AG10803 (cell line): ENCODE measurements at regions not wholly inside any gene's neighbourhood (a gene's known extent, or its start where the extent isn't known, plus 50 kb on each side); places are given as distances from the start of the nearest gene placed in this dataset.

Experiments used
- DNase-seq: peaks from one replicate; pipeline ENCODE4 v3.0.0; 2010; ENCODE audit warnings: low read depth
- H3K4me3 ChIP-seq: 2 replicates; pipeline ENCODE4 v1.5.1; 2011; ENCODE audit warnings: mild to moderate bottlenecking, low read length, control low read depth
- CTCF ChIP-seq: conservative IDR thresholded peaks from 2 replicates; pipeline ENCODE4 v1.5.1; 2011; ENCODE audit warnings: mild to moderate bottlenecking, low read length, control low read depth, inconsistent platforms

- no peak overlapping the region for H3K4me3 ChIP-seq
- 0 out of 2 replicates have a peak, but pooled peaks have one; percentile 7 for TF ChIP-seq CTCF
- peak; percentile 25 for DNase-seq
These were observed 281.9 kb downstream of the SRBD1 start for GRCh38 chr2:45329045-45329677.

- no peak for TF ChIP-seq CTCF
- no peak for DNase-seq
These were observed 282.7 kb downstream of the SRBD1 start for GRCh38 chr2:45328264-45328870.

GRCh38 chr2:45323344-45323743 is 287.7 kb downstream of the SRBD1 start:
- DNase-seq: no peak
- H3K4me3 ChIP-seq: no peak overlapping the region
- TF ChIP-seq CTCF: no peak

More at GRCh38 chr2:45328264-45328870, 282.7 kb downstream of the SRBD1 start:
- H3K4me3 ChIP-seq: no peak overlapping the region

GRCh38 chr2:45320956-45321355 is 290.1 kb downstream of the SRBD1 start:
- H3K4me3 ChIP-seq: no peak overlapping the region
- DNase-seq: no peak
- TF ChIP-seq CTCF: no peak

- H3K4me3 ChIP-seq: no peak overlapping the region
- no peak for TF ChIP-seq CTCF
- DNase-seq: no peak
These were observed 291.2 kb downstream of the SRBD1 start for GRCh38 chr2:45319683-45320455.

GRCh38 chr2:45318686-45319085 is 292.4 kb downstream of the SRBD1 start:
- DNase-seq: no peak
- H3K4me3 ChIP-seq: no peak overlapping the region
- TF ChIP-seq CTCF: no peak
